Right atrium auricular region (tissue), 2 donors: ENCODE measurements at regions not wholly inside any gene's neighbourhood (a gene's known extent, or its start where the extent isn't known, plus 50 kb on each side); places are given as distances from the start of the nearest gene placed in this dataset.

Source experiments
- DNase-seq: peaks from one replicate; pipeline ENCODE4 v3.0.0-alpha.2; 2019; ENCODE audit warnings: low spot score
- H3K27ac ChIP-seq, 2 donors: fragments of 200-600 bp; sonication (generic); 1 replicate in 1 of 2; 2 replicates in 1 of 2; pipeline ENCODE4 v1.5.1; 2016 to 2019
- H3K27me3 ChIP-seq, 2 donors: fragments of 200-600 bp; sonication (generic); one replicate each; pipeline versions ENCODE4 v1.5.1 to v1.6.0; 2017 to 2019
- H3K36me3 ChIP-seq: fragments of 200-600 bp; sonication (generic); one replicate; pipeline ENCODE4 v1.5.1; 2016
- H3K4me1 ChIP-seq, 2 donors: fragments of 200-600 bp; sonication (generic); one replicate each; pipeline versions ENCODE4 v1.5.1 to v1.6.0; 2017 to 2019
- H3K4me3 ChIP-seq, 2 donors: fragments of 200-600 bp; sonication (generic); 1 replicate in 1 of 2; 2 replicates in 1 of 2; pipeline ENCODE4 v1.5.1; 2017 to 2019; ENCODE audit warnings: mild to moderate bottlenecking in 1 of 2, moderate library complexity in 1 of 2
- H3K9me3 ChIP-seq, 2 donors: fragments of 200-600 bp; sonication (generic); one replicate each; pipeline ENCODE4 v1.5.1; 2019
- CTCF ChIP-seq, 2 donors: fragments of 200-600 bp; sonication (generic); IDR thresholded peaks; one replicate each; pipeline ENCODE4 v1.5.1; 2019; ENCODE audit warnings: antibody characterized with exemption in 2 of 2

GRCh38 chr19:28170066-28170465, 1042.9 kb downstream of the UQCRFS1 start:
- no peak overlapping the region for H3K27ac ChIP-seq
- no peaks in the 10 kb centered on the region for H3K27me3 ChIP-seq
- H3K36me3 ChIP-seq: no peaks in the 10 kb centered on the region
- H3K4me3 ChIP-seq: no peak overlapping the region
- no peaks in the 10 kb centered on the region for H3K4me1 ChIP-seq
- TF ChIP-seq CTCF (IDR thresholded peaks at IDR 0.05): no peak
- no peaks in the 10 kb centered on the region for H3K9me3 ChIP-seq
- DNase-seq: no peak

- no peak for TF ChIP-seq CTCF (IDR thresholded peaks at IDR 0.05)
- H3K4me1 ChIP-seq: no peaks in the 10 kb centered on the region
- no peak for DNase-seq
- H3K27ac ChIP-seq: no peak overlapping the region
- H3K36me3 ChIP-seq: no peaks in the 10 kb centered on the region
- H3K9me3 ChIP-seq: no peaks in the 10 kb centered on the region
- no peaks in the 10 kb centered on the region for H3K27me3 ChIP-seq
- no peak overlapping the region for H3K4me3 ChIP-seq
Measured at GRCh38 chr19:28169168-28169887, 1043.6 kb downstream of the UQCRFS1 start.

- H3K27ac ChIP-seq: no peak overlapping the region
- no peak overlapping the region for H3K4me3 ChIP-seq
- no peak for TF ChIP-seq CTCF (IDR thresholded peaks at IDR 0.05)
- no peaks in the 10 kb centered on the region for H3K9me3 ChIP-seq
- no peak for DNase-seq
- H3K4me1 ChIP-seq: no peaks in the 10 kb centered on the region
- H3K27me3 ChIP-seq: no peaks in the 10 kb centered on the region
- no peaks in the 10 kb centered on the region for H3K36me3 ChIP-seq
Measured at GRCh38 chr19:28168557-28168956, 1044.4 kb downstream of the UQCRFS1 start.

- H3K27me3 ChIP-seq: no peaks in the 10 kb centered on the region
- H3K9me3 ChIP-seq: peaks cover 0 to 5% of the 10 kb centered on the region in 2 donors
- H3K36me3 ChIP-seq: no peaks in the 10 kb centered on the region
- H3K4me1 ChIP-seq: no peaks in the 10 kb centered on the region
- H3K4me3 ChIP-seq: no peak overlapping the region
- TF ChIP-seq CTCF (IDR thresholded peaks at IDR 0.05): no peak
- H3K27ac ChIP-seq: no peak overlapping the region
- DNase-seq: no peak
Measured at GRCh38 chr19:28166025-28166424, 1046.9 kb downstream of the UQCRFS1 start.

- Histone ChIP-seq H3K4me3 (no peak overlapping the region), H3K27ac (no peak overlapping the region), H3K36me3 (no peaks in the 10 kb centered on the region), H3K9me3 (peaks cover 0 to 17% of the 10 kb centered on the region in 2 donors), H3K4me1 (no peaks in the 10 kb centered on the region), H3K27me3 (no peaks in the 10 kb centered on the region)
- no peak for DNase-seq
- TF ChIP-seq CTCF (IDR thresholded peaks at IDR 0.05): no peak
Measured at GRCh38 chr19:28164214-28164613, 1048.7 kb downstream of the UQCRFS1 start.

- no peak for DNase-seq
- no peak for TF ChIP-seq CTCF (IDR thresholded peaks at IDR 0.05)
- H3K9me3 ChIP-seq: peaks cover 0 to 27% of the 10 kb centered on the region in 2 donors
- no peaks in the 10 kb centered on the region for H3K4me1 ChIP-seq
- H3K27me3 ChIP-seq: no peaks in the 10 kb centered on the region
- no peak overlapping the region for H3K4me3 ChIP-seq
- no peaks in the 10 kb centered on the region for H3K36me3 ChIP-seq
- no peak overlapping the region for H3K27ac ChIP-seq
Measured at GRCh38 chr19:28159065-28159464, 1053.9 kb downstream of the UQCRFS1 start.
